Bronchial epithelial cell (primary cell): ENCODE measurements at regions not wholly inside any gene's neighbourhood (a gene's known extent, or its start where the extent isn't known, plus 50 kb on each side); places are given as distances from the start of the nearest gene placed in this dataset.

ENCODE experiments used
- DNase-seq: peaks from one replicate; pipeline ENCODE4 v3.0.0-alpha.2; 2010; ENCODE audit warnings: low read depth
- FAIRE-seq: peaks from 2 replicates; lab custom pipeline; 2011; peaks lifted over from hg19 to GRCh38; lab: Jason Lieb, UNC
- H3K27me3 ChIP-seq: 2 replicates; pipeline ENCODE4 v1.5.1; 2011; ENCODE audit warnings: low read length; ENCODE audit not compliant: control insufficient read depth, insufficient read depth
- H3K36me3 ChIP-seq: 2 replicates; pipeline ENCODE4 v1.5.1; 2011; ENCODE audit warnings: low read length; ENCODE audit not compliant: control insufficient read depth, insufficient read depth
- H3K4me3 ChIP-seq: 2 replicates; pipeline ENCODE4 v1.5.1; 2011; ENCODE audit warnings: mild to moderate bottlenecking, low read depth, low read length, control low read depth
- TF ChIP-seq, protein P1 (sequence below): IDR thresholded peaks from 2 replicates; pipeline ENCODE4 v1.5.1; 2011; ENCODE audit warnings: mild to moderate bottlenecking, moderate library complexity, low read length, control low read depth, inconsistent platforms; ENCODE audit not compliant: insufficient read depth, severe bottlenecking

DNA sequence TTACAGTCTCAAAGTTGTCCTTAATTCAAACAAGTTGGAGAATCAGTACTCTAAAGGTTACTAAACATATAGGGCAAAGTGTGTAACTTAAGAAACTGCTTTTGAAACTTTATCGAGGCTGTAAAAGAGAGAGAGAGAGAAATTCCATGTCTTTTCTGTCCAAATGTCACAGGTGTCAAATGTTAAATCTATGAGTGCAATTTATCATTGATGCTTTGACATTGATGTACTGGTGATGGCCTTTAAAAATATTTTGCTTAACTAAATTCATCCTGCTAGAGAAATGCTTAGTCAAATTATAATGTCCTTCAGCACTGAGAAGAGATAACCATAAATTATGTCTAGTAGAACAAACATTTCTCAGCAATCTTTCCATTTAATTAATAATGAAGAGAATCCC is 1602.1 kb upstream of the TMEFF2 start:
- Histone ChIP-seq H3K27me3 (no peaks in the 10 kb centered on the region), H3K4me3 (no peak overlapping the region), H3K36me3 (no peaks in the 10 kb centered on the region)
- DNase-seq (no peak), FAIRE-seq (no peak)
- TF ChIP-seq, protein P1, sequence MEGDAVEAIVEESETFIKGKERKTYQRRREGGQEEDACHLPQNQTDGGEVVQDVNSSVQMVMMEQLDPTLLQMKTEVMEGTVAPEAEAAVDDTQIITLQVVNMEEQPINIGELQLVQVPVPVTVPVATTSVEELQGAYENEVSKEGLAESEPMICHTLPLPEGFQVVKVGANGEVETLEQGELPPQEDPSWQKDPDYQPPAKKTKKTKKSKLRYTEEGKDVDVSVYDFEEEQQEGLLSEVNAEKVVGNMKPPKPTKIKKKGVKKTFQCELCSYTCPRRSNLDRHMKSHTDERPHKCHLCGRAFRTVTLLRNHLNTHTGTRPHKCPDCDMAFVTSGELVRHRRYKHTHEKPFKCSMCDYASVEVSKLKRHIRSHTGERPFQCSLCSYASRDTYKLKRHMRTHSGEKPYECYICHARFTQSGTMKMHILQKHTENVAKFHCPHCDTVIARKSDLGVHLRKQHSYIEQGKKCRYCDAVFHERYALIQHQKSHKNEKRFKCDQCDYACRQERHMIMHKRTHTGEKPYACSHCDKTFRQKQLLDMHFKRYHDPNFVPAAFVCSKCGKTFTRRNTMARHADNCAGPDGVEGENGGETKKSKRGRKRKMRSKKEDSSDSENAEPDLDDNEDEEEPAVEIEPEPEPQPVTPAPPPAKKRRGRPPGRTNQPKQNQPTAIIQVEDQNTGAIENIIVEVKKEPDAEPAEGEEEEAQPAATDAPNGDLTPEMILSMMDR: no peak

DNA sequence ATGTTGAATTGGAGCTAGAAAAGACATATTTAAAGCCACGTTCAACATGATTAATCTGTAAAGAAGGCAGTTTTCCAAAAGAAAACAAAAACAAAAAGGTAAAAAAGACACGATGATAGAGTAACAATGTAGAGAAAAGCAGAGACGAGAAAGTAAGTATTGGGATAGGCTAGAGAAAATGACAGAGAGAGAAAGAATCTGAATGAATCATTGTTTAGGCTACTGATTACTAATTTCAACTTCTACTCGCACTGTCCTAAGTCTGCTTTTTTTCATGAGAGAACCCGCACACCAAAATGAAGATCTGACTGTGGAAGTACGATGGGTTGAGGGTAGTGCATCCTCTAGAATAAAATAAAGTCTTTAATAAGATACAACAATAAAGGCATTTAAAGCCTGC is 1599.2 kb upstream of the TMEFF2 start:
- TF ChIP-seq, protein P1: no peak
- H3K4me3 ChIP-seq: no peak overlapping the region
- FAIRE-seq (no peak), DNase-seq (peak; percentile 37)
- H3K36me3 ChIP-seq: no peaks in the 10 kb centered on the region
- H3K27me3 ChIP-seq: no peaks in the 10 kb centered on the region

DNA sequence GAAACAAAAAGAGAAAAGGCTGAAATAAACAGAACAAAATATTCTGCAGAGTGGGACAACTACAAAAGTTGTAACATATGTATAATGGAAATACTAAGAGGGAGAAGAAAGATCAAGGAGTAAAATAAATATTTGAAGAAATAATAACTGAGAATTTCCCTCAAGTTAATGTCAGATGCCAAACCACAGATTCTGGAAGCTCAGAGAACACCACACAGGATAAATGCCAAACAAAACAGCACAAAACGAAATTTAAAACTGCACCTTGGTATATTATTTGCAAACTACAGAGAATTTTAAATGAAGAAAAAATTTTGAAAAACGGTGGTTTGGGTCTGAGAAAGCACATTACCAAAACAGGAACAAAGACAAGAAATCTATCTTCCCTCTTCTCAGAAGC is 1588.9 kb upstream of the TMEFF2 start:
- DNase-seq (no peak), FAIRE-seq (no peak)
- Histone ChIP-seq H3K4me3 (no peak overlapping the region), H3K27me3 (no peaks in the 10 kb centered on the region), H3K36me3 (no peaks in the 10 kb centered on the region)
- TF ChIP-seq, protein P1: no peak

DNA sequence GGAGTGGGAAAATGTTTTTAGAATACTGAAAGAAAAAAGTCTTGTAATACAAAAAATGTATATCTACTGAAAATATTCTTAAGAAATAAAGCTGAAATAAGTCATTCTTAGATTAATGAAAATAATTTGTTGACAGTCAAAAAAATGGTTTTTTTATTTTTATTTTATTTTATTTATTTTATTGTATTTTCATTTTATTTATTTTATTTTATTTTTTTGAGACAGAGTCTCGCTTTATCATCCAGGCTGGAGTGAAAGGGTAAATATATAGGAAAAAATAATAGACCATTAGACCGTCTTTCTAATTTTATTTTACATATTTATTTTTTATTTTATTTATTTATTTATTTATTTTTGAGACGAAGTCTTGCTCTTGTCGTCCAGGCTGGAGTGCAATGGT is 1583.6 kb upstream of the TMEFF2 start:
- FAIRE-seq (no peak), DNase-seq (no peak)
- Histone ChIP-seq H3K27me3 (no peaks in the 10 kb centered on the region), H3K36me3 (no peaks in the 10 kb centered on the region), H3K4me3 (no peak overlapping the region)
- TF ChIP-seq, protein P1: no peak

DNA sequence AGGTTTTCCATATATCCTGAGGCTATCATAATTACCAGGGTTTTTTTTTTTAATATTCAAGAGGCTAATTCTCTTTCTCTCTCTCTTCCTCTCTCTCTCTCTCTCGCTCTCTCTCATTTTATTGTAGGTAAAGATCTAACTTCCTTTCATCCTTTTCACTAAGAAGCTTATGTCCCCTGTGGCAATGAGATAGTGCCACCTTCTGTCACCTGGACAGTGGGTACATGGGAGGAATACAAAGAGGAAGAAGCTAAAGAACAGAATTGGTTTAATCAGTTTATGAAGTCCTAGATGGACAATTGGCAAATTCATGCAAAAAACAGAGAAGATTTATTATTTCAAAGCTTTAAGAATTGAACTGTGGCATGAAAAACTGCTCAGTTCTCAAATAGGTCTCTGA is 1582.3 kb upstream of the TMEFF2 start:
- Histone ChIP-seq H3K36me3 (no peaks in the 10 kb centered on the region), H3K4me3 (no peak overlapping the region), H3K27me3 (no peaks in the 10 kb centered on the region)
- DNase-seq: no peak
- no peak for FAIRE-seq
- TF ChIP-seq, protein P1: no peak

DNA sequence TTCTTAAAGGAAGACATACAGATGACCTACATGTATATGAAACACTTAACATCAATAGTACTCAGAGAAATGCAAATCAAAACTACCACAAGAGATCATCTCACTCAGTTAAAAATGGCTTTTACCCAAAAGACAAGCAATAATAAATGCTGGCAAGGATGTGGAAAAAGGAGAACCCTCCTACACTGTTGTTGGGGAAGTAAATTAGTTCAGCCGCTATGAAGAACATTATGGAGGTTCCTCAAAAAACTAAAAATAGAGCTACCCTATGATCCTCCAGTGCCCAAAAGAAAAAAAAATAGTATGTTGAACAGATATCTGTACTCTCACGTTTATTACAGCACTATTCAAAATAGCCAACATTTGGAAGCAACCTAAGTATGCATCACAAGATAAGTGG is 1579.4 kb upstream of the TMEFF2 start:
- H3K27me3 ChIP-seq: no peaks in the 10 kb centered on the region
- no peak overlapping the region for H3K4me3 ChIP-seq
- TF ChIP-seq, protein P1: no peak
- no peak for FAIRE-seq
- no peaks in the 10 kb centered on the region for H3K36me3 ChIP-seq
- no peak for DNase-seq
